GM18907 (cell line): ENCODE measurements at regions not wholly inside any gene's neighbourhood (a gene's known extent, or its start where the extent isn't known, plus 50 kb on each side); places are given as distances from the start of the nearest gene placed in this dataset.

Experiments
- ATAC-seq: cut with Tn5 transposase; IDR thresholded peaks from one replicate; pipeline ENCODE4 v1.9.1; 2021; ENCODE audit warnings: mild to moderate bottlenecking, moderate library complexity; ENCODE audit not compliant: unreplicated experiment

DNA sequence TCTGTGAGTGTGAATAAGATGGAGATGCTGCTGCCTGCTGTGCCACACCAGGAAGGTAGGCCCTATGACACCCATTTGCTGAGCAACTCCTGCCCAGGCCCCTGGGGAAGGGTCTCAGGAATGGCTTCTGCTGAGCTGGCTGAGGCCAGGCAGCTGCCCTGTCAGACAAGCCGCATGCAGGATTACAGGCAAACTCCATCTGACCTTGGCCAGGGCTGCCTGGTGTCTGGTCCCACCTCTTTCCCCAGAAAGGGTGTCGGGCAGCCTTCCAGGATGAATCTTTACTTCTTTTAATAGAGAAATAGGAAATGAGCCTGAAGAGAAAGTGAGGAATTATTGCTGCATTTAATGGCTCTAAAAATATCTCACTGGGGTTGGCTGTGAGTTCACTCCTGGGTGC lies 182.5 kb downstream of the IRX5 start:
- ATAC-seq: no peak

GRCh38 chr16:55115506-55115905 lies 184.8 kb downstream of the IRX5 start:
- no peak for ATAC-seq

- ATAC-seq: no peak
These were observed 185.7 kb downstream of the IRX5 start for GRCh38 chr16:55116165-55116920.

- ATAC-seq: no peak
These were observed 188.1 kb downstream of the IRX5 start for GRCh38 chr16:55118701-55119260.

DNA sequence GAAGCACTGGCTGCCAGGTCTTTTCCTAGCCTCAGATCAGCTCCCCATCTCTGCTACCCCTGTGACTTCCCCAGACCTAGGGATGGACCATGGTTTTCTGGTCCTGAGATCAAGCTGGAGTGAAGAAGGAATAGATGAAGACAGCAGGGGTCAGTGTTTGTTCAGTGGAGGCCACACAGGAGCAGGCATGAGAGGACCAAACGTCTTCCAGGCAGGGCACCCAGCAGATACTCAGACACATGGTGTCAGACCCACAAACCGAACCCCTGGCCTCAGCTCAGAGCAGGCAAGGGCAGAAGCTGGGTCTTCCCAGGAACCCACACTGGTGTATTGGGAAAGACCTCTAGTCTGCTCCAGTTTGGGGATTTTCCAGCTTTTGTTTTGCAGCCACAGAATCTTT lies 189.7 kb downstream of the IRX5 start:
- ATAC-seq: no peak

DNA sequence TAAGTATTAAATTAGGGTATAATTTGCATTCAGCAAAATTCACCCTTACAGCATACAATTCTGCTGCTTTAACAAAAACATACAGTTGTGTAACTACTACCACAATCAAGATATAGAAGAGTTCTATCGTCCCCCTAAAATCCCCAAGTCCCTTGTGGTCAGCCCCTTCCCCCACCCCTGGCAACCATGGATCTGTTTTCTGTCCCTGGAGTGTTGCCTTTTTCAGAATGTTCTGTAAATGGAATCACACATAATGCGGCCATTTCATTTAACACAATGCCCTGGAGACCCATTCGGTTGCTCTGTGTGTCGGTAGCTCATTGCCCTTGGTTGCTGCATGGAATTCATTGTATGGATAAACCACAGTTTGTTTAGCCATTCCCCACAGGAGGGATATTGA lies 190.2 kb downstream of the IRX5 start:
- ATAC-seq: no peak

DNA sequence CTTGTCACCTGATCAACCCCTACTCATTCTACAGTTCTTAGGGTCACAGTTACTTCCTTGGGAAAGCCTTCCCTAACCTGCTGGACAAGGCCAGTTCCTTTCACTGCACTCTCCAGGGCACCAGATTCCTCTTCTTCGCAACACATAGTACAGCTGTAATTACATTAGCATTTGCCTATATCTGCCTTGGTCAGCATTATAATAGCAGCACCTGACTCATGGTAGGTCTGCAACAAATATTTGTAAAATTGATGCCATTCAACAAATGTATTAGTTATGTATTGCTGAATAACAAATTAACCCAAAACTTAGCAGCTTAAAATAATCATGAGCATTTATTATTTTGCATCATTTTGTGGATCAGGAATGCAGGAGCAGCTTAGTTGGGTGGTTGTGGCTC lies 193.0 kb downstream of the IRX5 start:
- ATAC-seq: no peak

GRCh38 chr16:55125818-55126385 lies 195.2 kb downstream of the IRX5 start:
- no peak for ATAC-seq

DNA sequence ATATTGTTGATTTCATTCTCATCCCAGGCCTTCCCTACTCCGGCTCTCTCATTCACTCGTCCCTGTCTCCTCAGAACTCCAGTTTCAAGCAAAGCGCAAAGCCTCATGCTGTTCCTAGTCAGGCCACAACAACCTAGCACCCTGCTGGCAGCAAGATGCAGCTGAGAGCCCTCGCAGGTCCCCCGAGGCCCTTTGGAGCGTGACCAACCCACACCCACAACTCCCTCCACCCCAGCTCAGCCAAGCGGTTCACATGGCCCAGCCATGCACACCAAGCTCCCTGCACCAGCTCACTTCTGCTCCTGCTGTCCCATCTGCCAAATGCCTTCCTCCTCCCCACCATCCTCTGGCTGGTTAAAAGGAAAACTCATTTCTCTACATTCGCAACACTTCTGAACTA lies 195.8 kb downstream of the IRX5 start:
- no peak for ATAC-seq

- ATAC-seq: no peak
These were observed 193.5 kb upstream of the IRX6 start for GRCh38 chr16:55130456-55130855.

DNA sequence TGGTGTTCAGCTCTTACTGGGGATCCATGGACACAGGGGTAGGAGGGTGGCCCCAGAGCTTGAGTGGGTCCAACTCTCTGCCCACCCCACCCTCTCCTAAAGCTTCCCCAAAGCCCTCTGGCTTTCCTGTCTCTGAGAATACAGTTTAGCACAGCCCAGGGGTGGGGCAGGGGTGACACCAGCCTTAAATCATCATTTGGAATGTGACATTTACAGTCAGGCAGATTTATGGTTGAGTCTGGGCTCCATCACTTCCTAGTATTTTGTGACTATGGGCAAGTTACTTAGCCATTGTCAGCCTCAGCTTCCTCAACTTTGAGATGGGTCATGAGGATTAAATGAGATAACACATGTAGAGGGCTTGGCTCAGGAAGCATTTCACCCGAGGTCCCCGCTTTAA lies 193.1 kb upstream of the IRX6 start:
- ATAC-seq: no peak

DNA sequence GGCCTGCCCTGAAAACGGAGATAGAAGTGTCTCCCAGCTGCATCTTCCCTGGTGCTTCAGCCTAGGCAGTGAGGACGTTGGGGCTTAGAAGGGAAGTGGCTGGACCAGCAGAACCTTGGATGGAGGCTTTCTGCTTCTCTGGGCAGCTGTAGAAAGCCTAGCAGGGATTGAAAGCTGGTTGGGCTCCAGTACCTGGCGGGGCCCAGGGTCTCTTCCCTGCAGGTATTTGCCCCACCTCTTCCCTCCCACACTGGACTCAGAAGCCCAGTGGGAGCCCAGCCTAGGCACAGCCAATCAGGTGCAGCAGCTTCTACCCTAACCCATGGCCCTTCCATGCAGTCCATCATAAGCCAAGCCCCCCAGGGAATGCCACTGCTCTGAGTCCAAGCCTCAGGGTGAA lies 190.3 kb upstream of the IRX6 start:
- ATAC-seq: no peak

DNA sequence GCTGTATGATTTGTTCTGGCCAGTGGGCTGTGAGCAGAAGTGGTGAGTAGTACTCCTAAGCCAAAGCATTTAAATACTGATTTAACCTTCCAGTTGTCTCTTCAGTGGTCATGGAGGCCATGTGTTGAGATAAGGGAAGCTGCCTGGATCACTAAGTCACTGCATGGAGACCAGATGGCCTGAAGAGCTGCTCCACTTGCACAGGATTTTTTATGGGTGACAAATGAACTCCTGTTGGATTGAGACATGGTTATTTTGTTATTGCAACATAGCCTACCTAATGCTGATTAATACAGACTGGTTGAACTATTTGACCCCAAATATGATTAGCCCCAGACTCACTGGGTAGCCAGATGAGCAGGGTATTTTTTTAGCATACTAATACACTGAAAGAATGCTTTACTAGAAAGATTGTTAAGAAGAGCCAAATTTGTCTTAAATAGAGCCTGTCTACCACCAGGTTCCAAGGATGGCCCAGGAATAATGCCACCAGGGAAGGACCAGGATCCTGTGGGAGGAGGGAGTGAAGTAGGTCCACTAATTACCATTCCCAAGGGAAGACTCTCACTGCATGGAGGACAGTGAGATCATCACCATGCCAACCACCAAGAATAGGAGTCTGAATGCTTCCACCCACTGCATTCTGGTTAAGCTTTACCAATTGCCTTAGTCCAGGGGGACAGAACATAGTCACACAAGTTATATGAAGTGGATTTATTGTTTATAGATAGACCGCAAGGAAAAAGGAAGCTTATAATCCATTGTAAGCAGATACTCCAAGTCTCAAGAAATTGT lies 187.4 kb upstream of the IRX6 start:
- no peak for ATAC-seq

DNA sequence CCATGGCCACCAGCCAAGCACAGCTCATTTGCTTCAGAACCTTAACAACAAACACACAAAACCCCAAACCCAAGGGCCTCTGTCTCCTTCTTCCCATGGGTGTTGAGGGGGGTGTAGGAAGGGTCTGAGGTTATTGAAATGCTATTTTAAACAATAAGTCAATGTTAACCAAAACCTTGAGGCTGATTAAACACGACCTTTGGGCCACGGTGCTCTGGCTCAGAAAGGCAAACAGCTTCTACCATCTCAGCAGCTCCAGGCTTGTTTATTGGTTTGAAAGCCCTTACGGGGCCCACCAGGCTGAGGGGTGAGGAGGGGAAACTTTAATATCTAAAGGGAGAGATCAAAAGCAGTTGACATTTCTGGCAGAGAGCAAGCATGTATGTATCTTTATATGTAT lies 185.7 kb upstream of the IRX6 start:
- no peak for ATAC-seq

- no peak for ATAC-seq
These were observed 181.6 kb upstream of the IRX6 start for GRCh38 chr16:55142405-55142804.

DNA sequence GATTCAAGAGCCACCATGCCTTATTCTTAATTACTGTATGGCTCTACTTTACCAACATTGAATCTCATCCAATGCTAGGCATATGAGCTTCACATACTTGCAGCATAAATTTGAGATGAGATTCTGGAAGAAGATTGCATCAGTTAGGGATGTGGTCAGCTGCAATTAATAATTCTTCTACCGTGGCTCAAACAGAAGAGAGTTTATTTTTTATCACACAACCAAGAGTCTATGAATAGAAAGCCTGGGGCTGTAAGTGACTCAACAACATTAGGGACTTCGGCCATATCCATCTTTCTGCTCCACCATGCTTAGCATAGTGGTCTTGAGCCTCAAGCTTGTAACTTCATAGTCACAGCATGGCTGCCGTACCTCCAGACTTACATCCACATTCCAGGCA lies 179.4 kb upstream of the IRX6 start:
- ATAC-seq: no peak

- ATAC-seq: no peak
These were observed 178.0 kb upstream of the IRX6 start for GRCh38 chr16:55145771-55146603.

DNA sequence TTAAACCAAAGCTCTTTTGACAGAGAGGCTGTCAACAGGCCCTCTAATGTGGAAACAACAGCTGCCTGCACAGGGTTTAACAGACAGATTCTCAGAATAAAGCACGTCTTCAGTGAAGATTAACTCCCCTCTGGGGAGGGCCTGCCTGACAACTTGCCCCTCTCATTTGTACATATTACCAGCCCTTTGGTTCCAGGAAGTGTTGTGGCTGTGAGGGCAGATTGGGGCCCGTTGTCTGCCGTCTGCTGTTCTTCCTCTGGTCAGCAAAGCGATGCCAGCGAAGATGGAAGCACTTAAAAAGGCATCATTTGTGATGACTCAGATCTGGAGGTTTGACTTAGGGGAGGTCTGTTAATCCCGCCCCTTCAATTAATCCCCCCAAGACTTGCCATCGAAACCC lies 177.0 kb upstream of the IRX6 start:
- ATAC-seq: no peak

DNA sequence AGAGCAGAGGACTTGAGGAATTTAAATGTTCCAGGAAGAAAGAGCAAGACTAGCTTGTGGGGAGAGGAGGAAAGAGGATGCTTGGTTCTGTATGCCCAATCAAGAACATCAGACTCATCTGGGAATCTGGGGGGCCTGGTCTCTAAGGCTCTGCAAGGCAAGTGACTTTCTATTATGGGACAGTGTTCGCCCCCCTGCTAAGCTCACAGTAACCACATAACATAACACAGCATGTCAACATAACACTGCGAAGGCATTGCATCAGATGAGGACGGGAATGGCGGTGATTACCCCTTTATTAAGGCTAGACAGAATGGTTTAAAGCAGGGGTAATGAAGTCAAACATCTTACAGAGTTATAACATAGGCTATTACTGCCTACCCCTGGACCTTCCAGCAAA lies 176.6 kb upstream of the IRX6 start:
- no peak for ATAC-seq

DNA sequence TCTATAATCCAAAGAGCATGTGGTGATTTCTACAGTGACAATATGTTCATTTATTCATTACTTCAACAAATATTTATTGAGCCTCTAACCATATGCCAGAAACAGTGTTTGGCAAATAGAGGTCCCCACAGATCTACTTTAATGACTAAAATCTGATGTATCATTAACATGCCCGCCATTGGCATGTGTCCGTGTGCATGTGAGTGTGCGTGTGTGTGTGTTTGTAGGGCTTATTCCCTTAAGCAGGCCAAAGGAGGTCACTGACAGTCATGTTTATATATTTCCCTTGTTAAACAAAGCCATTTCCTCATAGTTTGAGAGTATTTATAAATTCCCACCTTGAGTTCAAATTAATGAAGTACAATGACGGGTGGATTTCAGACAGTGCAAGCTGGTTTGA lies 174.4 kb upstream of the IRX6 start:
- no peak for ATAC-seq
